Osteoblast (primary cell): ENCODE measurements at regions not wholly inside any gene's neighbourhood (a gene's known extent, or its start where the extent isn't known, plus 50 kb on each side); places are given as distances from the start of the nearest gene placed in this dataset.
"Not testable (repeated sequence)": the region's sequence is repeated elsewhere in the genome, so short reads cannot be mapped to it uniquely, and the experiment has no call there.

ENCODE experiments used
- DNase-seq: peaks from one replicate; pipeline ENCODE4 v3.0.0; 2011; ENCODE audit warnings: low spot score, mixed read lengths; ENCODE audit not compliant: insufficient read length; ENCODE audit errors: missing footprints
- H2AFZ ChIP-seq: 2 replicates; pipeline ENCODE4 v1.6.0; 2011; ENCODE audit warnings: mild to moderate bottlenecking, low read length
- H3K27ac ChIP-seq: 2 replicates; pipeline ENCODE4 v1.5.1; 2011; ENCODE audit warnings: mild to moderate bottlenecking, low read depth, low read length, moderate library complexity
- H3K27me3 ChIP-seq: 2 replicates; pipeline ENCODE4 v1.6.0; 2012; ENCODE audit warnings: mild to moderate bottlenecking, control low read depth, inconsistent platforms, low read length, moderate library complexity; ENCODE audit not compliant: insufficient read depth
- H3K36me3 ChIP-seq: 2 replicates; pipeline ENCODE4 v1.5.1; 2011; ENCODE audit warnings: mild to moderate bottlenecking, low read length, control low read depth, moderate library complexity; ENCODE audit not compliant: insufficient read depth
- H3K4me1 ChIP-seq: 2 replicates; pipeline ENCODE4 v1.5.1; 2011; ENCODE audit warnings: mild to moderate bottlenecking, low read length, control low read depth, moderate library complexity; ENCODE audit not compliant: insufficient read depth
- H3K4me2 ChIP-seq: 2 replicates; pipeline ENCODE4 v1.6.0; 2011; ENCODE audit warnings: mild to moderate bottlenecking, low read length; ENCODE audit not compliant: insufficient read depth
- H3K4me3 ChIP-seq: fragments of 200-600 bp; sonication (generic); 3 replicates; pipeline ENCODE4 v1.5.1; 2012; ENCODE audit warnings: mild to moderate bottlenecking, low read length, inconsistent platforms; ENCODE audit not compliant: insufficient read depth
- H3K79me2 ChIP-seq: 2 replicates; pipeline ENCODE4 v1.6.0; 2012; ENCODE audit warnings: mild to moderate bottlenecking, low read length, control low read depth, inconsistent platforms; ENCODE audit not compliant: insufficient read depth
- H3K9me3 ChIP-seq: 2 replicates; pipeline ENCODE4 v1.5.1; 2011; ENCODE audit warnings: low read depth, low read length, control low read depth
- H4K20me1 ChIP-seq: 2 replicates; pipeline ENCODE4 v1.6.0; 2012; ENCODE audit warnings: mild to moderate bottlenecking, low read length, control low read depth; ENCODE audit not compliant: insufficient read depth
- TF ChIP-seq, protein P1 (sequence below): IDR thresholded peaks from 2 replicates; pipeline ENCODE4 v1.5.1; 2011; ENCODE audit warnings: mild to moderate bottlenecking, low read depth, low read length, moderate library complexity; ENCODE audit errors: extremely low read depth

- H3K4me1 ChIP-seq: no peaks in the 10 kb centered on the region
- H3K36me3 ChIP-seq: no peaks in the 10 kb centered on the region
- TF ChIP-seq, protein P1, sequence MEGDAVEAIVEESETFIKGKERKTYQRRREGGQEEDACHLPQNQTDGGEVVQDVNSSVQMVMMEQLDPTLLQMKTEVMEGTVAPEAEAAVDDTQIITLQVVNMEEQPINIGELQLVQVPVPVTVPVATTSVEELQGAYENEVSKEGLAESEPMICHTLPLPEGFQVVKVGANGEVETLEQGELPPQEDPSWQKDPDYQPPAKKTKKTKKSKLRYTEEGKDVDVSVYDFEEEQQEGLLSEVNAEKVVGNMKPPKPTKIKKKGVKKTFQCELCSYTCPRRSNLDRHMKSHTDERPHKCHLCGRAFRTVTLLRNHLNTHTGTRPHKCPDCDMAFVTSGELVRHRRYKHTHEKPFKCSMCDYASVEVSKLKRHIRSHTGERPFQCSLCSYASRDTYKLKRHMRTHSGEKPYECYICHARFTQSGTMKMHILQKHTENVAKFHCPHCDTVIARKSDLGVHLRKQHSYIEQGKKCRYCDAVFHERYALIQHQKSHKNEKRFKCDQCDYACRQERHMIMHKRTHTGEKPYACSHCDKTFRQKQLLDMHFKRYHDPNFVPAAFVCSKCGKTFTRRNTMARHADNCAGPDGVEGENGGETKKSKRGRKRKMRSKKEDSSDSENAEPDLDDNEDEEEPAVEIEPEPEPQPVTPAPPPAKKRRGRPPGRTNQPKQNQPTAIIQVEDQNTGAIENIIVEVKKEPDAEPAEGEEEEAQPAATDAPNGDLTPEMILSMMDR: no peak
- H3K27me3 ChIP-seq: no peaks in the 10 kb centered on the region
- no peaks in the 10 kb centered on the region for H3K79me2 ChIP-seq
- no peaks in the 10 kb centered on the region for H4K20me1 ChIP-seq
- no peaks in the 10 kb centered on the region for H3K9me3 ChIP-seq
- no peak overlapping the region for H3K4me2 ChIP-seq
- no peak overlapping the region for H3K27ac ChIP-seq
- H3K4me3 ChIP-seq: no peak overlapping the region
- DNase-seq: no peak
- no peak overlapping the region for H2AFZ ChIP-seq
These were observed 689.7 kb upstream of the PRMT6 start for GRCh38 chr1:106366627-106367319.

GRCh38 chr1:106378261-106378660, 678.2 kb upstream of the PRMT6 start:
- no peaks in the 10 kb centered on the region for H3K9me3 ChIP-seq
- no peaks in the 10 kb centered on the region for H3K27me3 ChIP-seq
- no peak overlapping the region for H3K4me2 ChIP-seq
- H3K36me3 ChIP-seq: no peaks in the 10 kb centered on the region
- H2AFZ ChIP-seq: no peak overlapping the region
- no peaks in the 10 kb centered on the region for H3K79me2 ChIP-seq
- TF ChIP-seq, protein P1: no peak
- no peak overlapping the region for H3K4me3 ChIP-seq
- no peaks in the 10 kb centered on the region for H4K20me1 ChIP-seq
- no peak for DNase-seq
- no peaks in the 10 kb centered on the region for H3K4me1 ChIP-seq
- no peak overlapping the region for H3K27ac ChIP-seq

DNA sequence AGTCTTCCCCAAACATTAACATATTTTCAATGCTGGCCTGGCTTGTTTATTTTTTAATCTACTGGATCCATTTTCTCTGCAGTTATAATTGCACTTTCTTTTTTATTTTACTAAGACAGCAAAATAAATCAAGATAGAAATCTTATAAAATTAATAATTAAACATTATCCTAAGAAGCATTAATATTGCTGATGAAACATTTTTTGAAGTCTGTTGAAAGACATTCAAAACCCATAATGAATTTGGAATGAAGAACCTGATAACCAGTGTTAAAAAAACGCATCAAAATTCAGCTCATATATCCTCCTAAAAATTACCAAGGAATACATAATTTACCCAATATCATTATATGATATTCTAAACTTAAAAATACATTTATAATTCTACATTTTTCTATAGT, 675.7 kb upstream of the PRMT6 start:
- TF ChIP-seq, protein P1: no peak
- no peaks in the 10 kb centered on the region for H4K20me1 ChIP-seq
- H3K27ac ChIP-seq: no peak overlapping the region
- no peaks in the 10 kb centered on the region for H3K36me3 ChIP-seq
- no peaks in the 10 kb centered on the region for H3K27me3 ChIP-seq
- no peak overlapping the region for H3K4me2 ChIP-seq
- no peaks in the 10 kb centered on the region for H3K4me1 ChIP-seq
- no peak overlapping the region for H2AFZ ChIP-seq
- DNase-seq: no peak
- H3K4me3 ChIP-seq: no peak overlapping the region
- H3K79me2 ChIP-seq: no peaks in the 10 kb centered on the region
- peaks cover 3% of the 10 kb centered on the region for H3K9me3 ChIP-seq

- not testable (repeated sequence) for H2AFZ ChIP-seq, H3K9me3 ChIP-seq, H3K27me3 ChIP-seq, DNase-seq, H4K20me1 ChIP-seq, H3K79me2 ChIP-seq, H3K36me3 ChIP-seq, H3K4me1 ChIP-seq, H3K4me3 ChIP-seq, H3K4me2 ChIP-seq, H3K27ac ChIP-seq
These were observed 667.3 kb upstream of the PRMT6 start for GRCh38 chr1:106389160-106389559.
